ENCODE measurements at regions not wholly inside any gene's neighbourhood (a gene's known extent, or its start where the extent isn't known, plus 50 kb on each side); places are given as distances from the start of the nearest gene placed in this dataset.

DNA sequence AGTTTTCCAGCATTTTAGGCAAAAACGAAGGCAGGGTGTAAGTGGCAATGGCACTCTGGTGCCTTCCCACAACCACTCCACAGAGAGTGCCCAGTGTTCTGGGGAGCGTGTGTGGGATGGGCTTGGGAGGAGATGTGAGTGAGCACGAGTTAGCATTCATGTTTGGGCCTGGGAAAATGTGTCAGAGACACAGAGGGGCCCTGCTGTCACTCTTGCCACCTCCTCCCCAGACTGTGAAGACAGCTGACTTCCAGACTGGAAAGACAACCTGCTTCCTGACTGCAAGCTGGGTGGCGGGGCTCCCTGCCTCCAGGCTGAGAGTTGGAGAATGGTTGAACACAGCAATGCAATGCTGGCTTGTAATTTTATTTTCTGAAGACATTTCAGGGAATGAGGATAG, 454.5 kb upstream of the ZMIZ1 start:
- TF ChIP-seq CTCF (conservative IDR thresholded peaks at IDR 0.05 in 1 of 2, IDR thresholded peaks at IDR 0.05 in 1 of 2; ENCODE audit: low read depth in 1 of 2, low read length in 2 of 2) (no peak), EZH2 (IDR thresholded peaks at IDR 0.05; ENCODE audit: low read length, missing control alignments) (no peak)
